Neural cell (in vitro differentiated cells): ENCODE measurements at regions not wholly inside any gene's neighbourhood (a gene's known extent, or its start where the extent isn't known, plus 50 kb on each side); places are given as distances from the start of the nearest gene placed in this dataset.

Experiments
- H2AFZ ChIP-seq: fragments of 200-600, 300-800 bp; sonication (generic), shearing (Covaris generic); 2 replicates; pipeline ENCODE4 v1.6.0; 2014; ENCODE audit warnings: low read depth, mild to moderate bottlenecking, antibody characterized with exemption, low read length, moderate library complexity
- H3F3A ChIP-seq: fragments of 200-600 bp; shearing (Covaris generic); 2 replicates; pipeline ENCODE4 v1.6.1; 2016; ENCODE audit warnings: mild to moderate bottlenecking, moderate library complexity, mixed read lengths, antibody characterized with exemption, low read length; ENCODE audit not compliant: insufficient read depth, poor library complexity, severe bottlenecking
- H3K27ac ChIP-seq: fragments of 200-600, 300-800 bp; sonication (generic), shearing (Covaris generic); 2 replicates; pipeline ENCODE4 v1.5.1; 2014; ENCODE audit warnings: mild to moderate bottlenecking, low read length, moderate library complexity
- H3K27me3 ChIP-seq: fragments of 300-800, 200-600 bp; sonication (generic), shearing (Covaris generic); 2 replicates; pipeline ENCODE4 v1.6.0; 2014; ENCODE audit warnings: mild to moderate bottlenecking, low read depth, low read length, moderate library complexity; ENCODE audit not compliant: insufficient read depth
- H3K36me3 ChIP-seq: fragments of 300-800, 200-600 bp; sonication (generic), shearing (Covaris generic); 2 replicates; pipeline ENCODE4 v1.5.1; 2014; ENCODE audit warnings: mild to moderate bottlenecking, antibody characterized with exemption, low read length, moderate library complexity; ENCODE audit not compliant: insufficient read depth
- H3K4me2 ChIP-seq: fragments of 300-800, 200-600 bp; sonication (generic), shearing (Covaris generic); 2 replicates; pipeline ENCODE4 v1.6.0; 2014; ENCODE audit warnings: mild to moderate bottlenecking, low read length
- H3K4me3 ChIP-seq: fragments of 300-800, 200-600 bp; sonication (generic), shearing (Covaris generic); 2 replicates; pipeline ENCODE4 v1.5.1; 2014; ENCODE audit warnings: mild to moderate bottlenecking, low read length, moderate library complexity
- H3K79me2 ChIP-seq: fragments of 200-600 bp; shearing (Covaris generic); replicated peaks from 2 replicates; pipeline ENCODE4 v1.6.0; 2014; ENCODE audit warnings: mild to moderate bottlenecking, low read length, moderate library complexity; ENCODE audit not compliant: insufficient read depth
- H3K9ac ChIP-seq: fragments of 300-800, 200-600 bp; sonication (generic), shearing (Covaris generic); 2 replicates; pipeline ENCODE4 v1.6.1; 2016; ENCODE audit warnings: mild to moderate bottlenecking, low read length, mixed read lengths
- H3K9me2 ChIP-seq: fragments of 200-600 bp; shearing (Covaris generic); 2 replicates; pipeline ENCODE4 v1.6.1; 2016; ENCODE audit warnings: mild to moderate bottlenecking, low read length, mixed read lengths; ENCODE audit not compliant: insufficient read depth
- H3K9me3 ChIP-seq: fragments of 200-600, 300-800 bp; sonication (generic), shearing (Covaris generic); 2 replicates; pipeline ENCODE4 v1.6.1; 2016; ENCODE audit warnings: mild to moderate bottlenecking, mixed run types, low read length, moderate library complexity, mixed read lengths
- H4K20me1 ChIP-seq: fragments of 200-600 bp; shearing (Covaris generic); 2 replicates; pipeline ENCODE4 v1.6.1; 2016; ENCODE audit warnings: mild to moderate bottlenecking, mixed run types; ENCODE audit not compliant: insufficient read depth
- CTCF ChIP-seq: fragments of 450-650 bp; IDR thresholded peaks from 2 replicates; pipeline ENCODE4 v1.5.1; 2014; ENCODE audit warnings: antibody characterized with exemption, mild to moderate bottlenecking, moderate library complexity; ENCODE audit not compliant: poor library complexity, severe bottlenecking
- EP300 ChIP-seq: fragments of 450-650 bp; conservative IDR thresholded peaks from 2 replicates; pipeline ENCODE4 v1.6.1; 2014; ENCODE audit warnings: antibody characterized with exemption, mild to moderate bottlenecking, moderate library complexity; ENCODE audit not compliant: poor library complexity, severe bottlenecking
- EZH2 ChIP-seq: fragments of 200-600, 300-800 bp; shearing (Covaris generic), sonication (generic); IDR thresholded peaks from 2 replicates; pipeline ENCODE4 v1.6.1; 2014; ENCODE audit warnings: antibody characterized with exemption, low read length, borderline replicate concordance, mild to moderate bottlenecking; ENCODE audit not compliant: insufficient read depth, poor library complexity, severe bottlenecking
- MXI1 ChIP-seq: fragments of 450-650 bp; conservative IDR thresholded peaks from 2 replicates; pipeline ENCODE4 v1.6.1; 2014; ENCODE audit warnings: antibody characterized with exemption, mild to moderate bottlenecking; ENCODE audit not compliant: poor library complexity, severe bottlenecking
- POLR2AphosphoS5 ChIP-seq: IDR thresholded peaks from 2 replicates; pipeline ENCODE4 v1.6.1; 2012
- RAD21 ChIP-seq: fragments of 450-650 bp; conservative IDR thresholded peaks from 2 replicates; pipeline ENCODE4 v1.6.1; 2014; ENCODE audit warnings: antibody characterized with exemption, mild to moderate bottlenecking, moderate library complexity
- REST ChIP-seq: IDR thresholded peaks from 2 replicates; pipeline ENCODE4 v1.6.1; 2012; ENCODE audit warnings: borderline replicate concordance
- SMC3 ChIP-seq: fragments of 450-650 bp; conservative IDR thresholded peaks from 2 replicates; pipeline ENCODE4 v1.6.1; 2014; ENCODE audit warnings: antibody characterized with exemption, mild to moderate bottlenecking, moderate library complexity; ENCODE audit not compliant: poor library complexity
- TAF1 ChIP-seq: IDR thresholded peaks from 2 replicates; pipeline ENCODE4 v1.6.1; 2012; ENCODE audit warnings: low read depth

GRCh38 chr22:46054091-46055073, 77.4 kb upstream of the WNT7B start:
- no peaks in the 10 kb centered on the region for H3K79me2 ChIP-seq
- H3K4me2 ChIP-seq: no peak overlapping the region
- H4K20me1 ChIP-seq: no peaks in the 10 kb centered on the region
- H3K36me3 ChIP-seq: no peaks in the 10 kb centered on the region
- H3K27ac ChIP-seq: no peak overlapping the region
- no peak overlapping the region for H3K9ac ChIP-seq
- no peak overlapping the region for H3K4me3 ChIP-seq
- TF ChIP-seq EP300: no peak
- TF ChIP-seq POLR2AphosphoS5: no peak
- no peak for TF ChIP-seq REST
- no peak for TF ChIP-seq TAF1
- TF ChIP-seq SMC3: no peak
- no peak for TF ChIP-seq EZH2
- TF ChIP-seq RAD21: no peak
- H3K9me3 ChIP-seq: no peaks in the 10 kb centered on the region
- H2AFZ ChIP-seq: no peak overlapping the region
- H3K9me2 ChIP-seq: no peaks in the 10 kb centered on the region
- H3K27me3 ChIP-seq: peaks cover 88% of the 10 kb centered on the region
- H3F3A ChIP-seq: no peaks in the 10 kb centered on the region

- Histone ChIP-seq H2AFZ (no peak overlapping the region), H4K20me1 (no peaks in the 10 kb centered on the region), H3K36me3 (no peaks in the 10 kb centered on the region), H3K9me2 (no peaks in the 10 kb centered on the region), H3K27ac (no peak overlapping the region), H3K4me2 (no peak overlapping the region), H3F3A (no peaks in the 10 kb centered on the region), H3K9me3 (no peaks in the 10 kb centered on the region), H3K79me2 (no peaks in the 10 kb centered on the region), H3K4me3 (no peak overlapping the region), H3K9ac (no peak overlapping the region), H3K27me3 (peaks cover 89% of the 10 kb centered on the region)
- TF ChIP-seq SMC3: no peak
- no peak for TF ChIP-seq POLR2AphosphoS5
- no peak for TF ChIP-seq TAF1
- TF ChIP-seq MXI1: no peak
- no peak for TF ChIP-seq RAD21
- TF ChIP-seq CTCF: no peak
- no peak for TF ChIP-seq EZH2
- no peak for TF ChIP-seq REST
- no peak for TF ChIP-seq EP300
Observed at GRCh38 chr22:46055181-46055875, 78.4 kb upstream of the WNT7B start.
